Testis (tissue), 2 donors: ENCODE measurements at regions not wholly inside any gene's neighbourhood (a gene's known extent, or its start where the extent isn't known, plus 50 kb on each side); places are given as distances from the start of the nearest gene placed in this dataset.

Experiments
- CTCF ChIP-seq, 3 experiments: fragments of 450-650 bp in 2 of 3; fragments of 200-600 bp in 1 of 3; sonication (generic) in 1 of 3; IDR thresholded peaks; one replicate each; pipeline ENCODE4 v1.5.1; 2016 to 2019; ENCODE audit warnings: antibody characterized with exemption in 3 of 3, mild to moderate bottlenecking in 2 of 3, moderate library complexity in 1 of 3
- POLR2A ChIP-seq: fragments of 450-650 bp; IDR thresholded peaks from one replicate; pipeline ENCODE4 v1.6.1; 2017; ENCODE audit warnings: antibody characterized with exemption, mild to moderate bottlenecking, moderate library complexity

- TF ChIP-seq CTCF (IDR thresholded peaks at IDR 0.05), result no peak
- TF ChIP-seq POLR2A, result no peak
Observed at GRCh38 chr11:19560156-19560555, 152.5 kb upstream of the NAV2 start.
